Trophoblast cell (in vitro differentiated cells and primary cell): ENCODE measurements at regions not wholly inside any gene's neighbourhood (a gene's known extent, or its start where the extent isn't known, plus 50 kb on each side); places are given as distances from the start of the nearest gene placed in this dataset.
"Not testable (repeated sequence)": the region's sequence is repeated elsewhere in the genome, so short reads cannot be mapped to it uniquely, and the experiment has no call there.

Source experiments
- DNase-seq, 2 donors: peaks; one replicate each; pipeline ENCODE4 v3.0.0-alpha.2; 2016
- H2AFZ ChIP-seq: 2 replicates; pipeline ENCODE4 v1.6.1; 2013; ENCODE audit warnings: low read length, moderate library complexity, mild to moderate bottlenecking; ENCODE audit not compliant: insufficient read depth, poor library complexity
- H2AK5ac ChIP-seq: 2 replicates; pipeline ENCODE4 v1.6.1; 2013; ENCODE audit warnings: mild to moderate bottlenecking, low read length
- H2BK120ac ChIP-seq: 2 replicates; pipeline ENCODE4 v1.6.1; 2013; ENCODE audit warnings: low read length, mild to moderate bottlenecking, moderate library complexity; ENCODE audit not compliant: insufficient read depth, poor library complexity
- H2BK12ac ChIP-seq: 2 replicates; pipeline ENCODE4 v1.6.1; 2013; ENCODE audit warnings: mild to moderate bottlenecking, low read length, moderate library complexity
- H2BK5ac ChIP-seq: 2 replicates; pipeline ENCODE4 v1.6.1; 2013; ENCODE audit warnings: low read length, low read depth, moderate library complexity, mild to moderate bottlenecking; ENCODE audit not compliant: poor library complexity
- H3K14ac ChIP-seq: 2 replicates; pipeline ENCODE4 v1.6.1; 2013; ENCODE audit warnings: mild to moderate bottlenecking, low read length
- H3K18ac ChIP-seq: 2 replicates; pipeline ENCODE4 v1.6.1; 2013; ENCODE audit warnings: mild to moderate bottlenecking, low read length
- H3K23ac ChIP-seq: 2 replicates; pipeline ENCODE4 v1.6.1; 2013; ENCODE audit warnings: low read length
- H3K27ac ChIP-seq: 2 replicates; pipeline ENCODE4 v1.5.1; 2013; ENCODE audit warnings: low read depth, mild to moderate bottlenecking, inconsistent platforms, low read length, moderate library complexity
- H3K27me3 ChIP-seq: 2 replicates; pipeline ENCODE4 v1.6.1; 2013; ENCODE audit warnings: inconsistent platforms, mild to moderate bottlenecking, low read length, moderate library complexity; ENCODE audit not compliant: insufficient read depth
- H3K36me3 ChIP-seq, 2 experiments: 1 replicate in 1 of 2; 2 replicates in 1 of 2; pipeline ENCODE4 v1.6.1; 2013; ENCODE audit warnings: low read length in 2 of 2, mild to moderate bottlenecking in 2 of 2, moderate library complexity in 1 of 2; ENCODE audit not compliant: insufficient read depth in 2 of 2, control insufficient read depth in 1 of 2
- H3K4ac ChIP-seq: 2 replicates; pipeline ENCODE4 v1.6.1; 2013; ENCODE audit warnings: low read depth, mild to moderate bottlenecking, low read length, moderate library complexity
- H3K4me1 ChIP-seq, 2 experiments: 1 replicate in 1 of 2; 2 replicates in 1 of 2; pipeline ENCODE4 v1.6.1; 2013; ENCODE audit warnings: low read length in 2 of 2, mild to moderate bottlenecking in 2 of 2, moderate library complexity in 1 of 2; ENCODE audit not compliant: insufficient read depth in 2 of 2, control insufficient read depth in 1 of 2
- H3K4me2 ChIP-seq: 2 replicates; pipeline ENCODE4 v1.6.1; 2013; ENCODE audit warnings: inconsistent platforms, mild to moderate bottlenecking, low read length, moderate library complexity
- H3K4me3 ChIP-seq: 2 replicates; pipeline ENCODE4 v1.5.1; 2013; ENCODE audit warnings: mild to moderate bottlenecking, low read depth, low read length, inconsistent platforms
- H3K79me1 ChIP-seq: one replicate; pipeline ENCODE4 v1.6.1; 2013; ENCODE audit warnings: low read length
- H3K79me2 ChIP-seq: 2 replicates; pipeline ENCODE4 v1.6.1; 2013; ENCODE audit warnings: low read length, mild to moderate bottlenecking; ENCODE audit not compliant: control insufficient read depth, insufficient read depth, poor library complexity
- H3K9ac ChIP-seq: 2 replicates; pipeline ENCODE4 v1.6.1; 2013; ENCODE audit warnings: mild to moderate bottlenecking, low read length
- H3K9me3 ChIP-seq: 2 replicates; pipeline ENCODE4 v1.6.1; 2013; ENCODE audit warnings: low read depth, mild to moderate bottlenecking, control low read depth, inconsistent platforms, low read length; ENCODE audit not compliant: insufficient read depth
- H4K12ac ChIP-seq: 2 replicates; pipeline ENCODE4 v1.6.1; 2013; ENCODE audit warnings: low read depth, mild to moderate bottlenecking, low read length, moderate library complexity
- H4K8ac ChIP-seq: 2 replicates; pipeline ENCODE4 v1.6.1; 2013; ENCODE audit warnings: low read depth, mild to moderate bottlenecking, low read length, moderate library complexity
- H4K91ac ChIP-seq: one replicate; pipeline ENCODE4 v1.6.1; 2013; ENCODE audit warnings: low read depth, mild to moderate bottlenecking, low read length, moderate library complexity
- WGBS: extraction: QIAGEN DNeasy Blood & Tissue Kit; methylation state at CpG from one replicate; pipeline ENCODE4 v1.1.7; 2013; ENCODE audit warnings: missing lambda C conversion rate; ENCODE audit not compliant: insufficient read length, insufficient coverage; ENCODE audit errors: extremely low coverage; 5-methylcytosine and 5-hydroxymethylcytosine counted together

GRCh38 chr4:173963523-173963922 is 319.9 kb downstream of the FBXO8 start:
- H2BK120ac ChIP-seq, H3K18ac ChIP-seq, H3K27me3 ChIP-seq, H3K36me3 ChIP-seq, H3K9ac ChIP-seq, H3K4me1 ChIP-seq, DNase-seq, H3K4ac ChIP-seq, H3K9me3 ChIP-seq, H4K91ac ChIP-seq, H2AK5ac ChIP-seq, H3K23ac ChIP-seq, H2AFZ ChIP-seq, H3K4me3 ChIP-seq, H3K79me1 ChIP-seq, H3K4me2 ChIP-seq, H3K14ac ChIP-seq, H2BK12ac ChIP-seq, H2BK5ac ChIP-seq, H3K79me2 ChIP-seq, H4K8ac ChIP-seq, H3K27ac ChIP-seq, H4K12ac ChIP-seq: not testable (repeated sequence)
- WGBS, result no CpG with 5 or more reads among the region's 4 CpGs

- WGBS, result no CpG with 5 or more reads among the region's 5 CpGs
- Histone ChIP-seq H2BK12ac (no peak overlapping the region), H2BK120ac (no peak overlapping the region), H3K4me2 (no peak overlapping the region), H3K27me3 (no peaks in the 10 kb centered on the region), H2AK5ac (no peak overlapping the region), H3K9me3 (no peaks in the 10 kb centered on the region), H2BK5ac (no peak overlapping the region), H3K14ac (no peak overlapping the region), H3K9ac (no peak overlapping the region), H3K4me1 (no peaks in the 10 kb centered on the region), H3K4ac (no peak overlapping the region), H3K79me2 (no peaks in the 10 kb centered on the region), H4K12ac (no peak overlapping the region), H4K91ac (no peak overlapping the region), H3K27ac (no peak overlapping the region), H4K8ac (no peak overlapping the region), H3K23ac (no peak overlapping the region), H2AFZ (no peak overlapping the region), H3K36me3 (no peaks in the 10 kb centered on the region), H3K18ac (no peak overlapping the region), H3K4me3 (no peak overlapping the region), H3K79me1 (no peaks in the 10 kb centered on the region)
- DNase-seq, result no peak
These were observed 323.1 kb downstream of the FBXO8 start for GRCh38 chr4:173960398-173960797.

- no peaks in the 10 kb centered on the region for H3K79me1 ChIP-seq
- H4K8ac ChIP-seq, result no peak overlapping the region
- H3K4me3 ChIP-seq, result no peak overlapping the region
- no peaks in the 10 kb centered on the region for H3K9me3 ChIP-seq
- H3K4me2 ChIP-seq, result no peak overlapping the region
- no peak overlapping the region for H4K91ac ChIP-seq
- no peak overlapping the region for H3K14ac ChIP-seq
- H2AFZ ChIP-seq, result no peak overlapping the region
- no peak overlapping the region for H2BK120ac ChIP-seq
- no peaks in the 10 kb centered on the region for H3K79me2 ChIP-seq
- H3K23ac ChIP-seq, result no peak overlapping the region
- H3K9ac ChIP-seq, result no peak overlapping the region
- H2BK5ac ChIP-seq, result no peak overlapping the region
- H3K18ac ChIP-seq, result no peak overlapping the region
- no peak overlapping the region for H2AK5ac ChIP-seq
- no peaks in the 10 kb centered on the region for H3K4me1 ChIP-seq
- no peaks in the 10 kb centered on the region for H3K36me3 ChIP-seq
- H3K27me3 ChIP-seq, result no peaks in the 10 kb centered on the region
- H3K27ac ChIP-seq, result no peak overlapping the region
- no peak overlapping the region for H4K12ac ChIP-seq
- no peak overlapping the region for H2BK12ac ChIP-seq
- WGBS, result no CpG with 5 or more reads among the region's 1 CpG
- no peak for DNase-seq
- H3K4ac ChIP-seq, result no peak overlapping the region
These were observed 325.0 kb downstream of the FBXO8 start for GRCh38 chr4:173958445-173958844.

GRCh38 chr4:173943547-173943946 is 339.9 kb downstream of the FBXO8 start:
- Histone ChIP-seq H2AK5ac (no peak overlapping the region), H3K9me3 (no peaks in the 10 kb centered on the region), H4K91ac (no peak overlapping the region), H3K27me3 (no peaks in the 10 kb centered on the region), H3K79me1 (no peaks in the 10 kb centered on the region), H3K4me1 (no peaks in the 10 kb centered on the region), H4K8ac (no peak overlapping the region), H3K27ac (no peak overlapping the region), H3K4me2 (no peak overlapping the region), H2BK5ac (no peak overlapping the region), H3K36me3 (no peaks in the 10 kb centered on the region), H3K4me3 (no peak overlapping the region), H3K79me2 (no peaks in the 10 kb centered on the region), H3K9ac (no peak overlapping the region), H2AFZ (no peak overlapping the region), H4K12ac (no peak overlapping the region), H3K4ac (no peak overlapping the region), H3K23ac (no peak overlapping the region), H3K18ac (no peak overlapping the region), H2BK120ac (no peak overlapping the region), H2BK12ac (no peak overlapping the region), H3K14ac (no peak overlapping the region)
- peak; percentile 47 to 79 for DNase-seq
- WGBS, result no CpG with 5 or more reads among the region's 1 CpG
